Renal pelvis (tissue), 1 donor: ENCODE measurements at regions not wholly inside any gene's neighbourhood (a gene's known extent, or its start where the extent isn't known, plus 50 kb on each side); places are given as distances from the start of the nearest gene placed in this dataset.

Experiments
- DNase-seq: peaks from one replicate; pipeline ENCODE4 v3.0.0-alpha.2; 2013

DNA sequence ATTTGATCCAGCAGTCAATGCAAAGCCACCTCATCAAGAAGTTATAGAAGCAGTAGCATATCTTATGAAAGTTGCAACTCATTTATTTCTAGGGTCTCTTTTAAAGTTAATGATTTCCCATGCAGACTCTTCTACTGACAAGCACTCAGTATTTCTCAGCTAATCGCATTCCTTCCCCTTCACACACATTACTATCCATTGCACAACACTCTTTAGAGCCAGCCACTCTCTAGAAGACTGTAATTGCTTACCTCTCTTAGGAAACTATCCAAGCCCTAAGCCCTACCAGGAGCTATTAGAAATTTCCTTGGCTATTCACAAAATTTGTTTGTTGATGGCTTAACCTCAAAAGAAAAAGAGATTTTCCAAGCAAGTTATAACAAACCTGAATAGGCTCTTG lies 106.0 kb downstream of the ADAMTS1 start:
- DNase-seq: no peak

DNA sequence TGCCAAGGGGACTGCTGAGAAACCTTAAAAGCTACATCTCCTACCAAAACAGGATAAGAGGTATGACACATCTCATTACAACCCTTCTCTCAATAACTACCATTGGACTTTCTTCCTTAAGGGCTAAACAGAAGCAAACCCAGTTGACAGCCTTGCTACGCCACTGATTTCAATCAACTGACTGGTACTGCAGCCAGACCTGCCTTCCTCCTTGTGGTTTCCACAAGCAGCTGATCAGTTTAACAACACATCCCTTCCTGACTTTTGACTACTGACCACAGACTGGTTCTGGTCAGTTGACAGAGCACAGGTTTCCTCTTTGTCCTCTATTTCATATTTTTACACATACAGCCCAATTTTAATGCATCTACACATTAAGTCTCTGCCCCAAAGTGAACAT lies 108.8 kb downstream of the ADAMTS1 start:
- DNase-seq: no peak

DNA sequence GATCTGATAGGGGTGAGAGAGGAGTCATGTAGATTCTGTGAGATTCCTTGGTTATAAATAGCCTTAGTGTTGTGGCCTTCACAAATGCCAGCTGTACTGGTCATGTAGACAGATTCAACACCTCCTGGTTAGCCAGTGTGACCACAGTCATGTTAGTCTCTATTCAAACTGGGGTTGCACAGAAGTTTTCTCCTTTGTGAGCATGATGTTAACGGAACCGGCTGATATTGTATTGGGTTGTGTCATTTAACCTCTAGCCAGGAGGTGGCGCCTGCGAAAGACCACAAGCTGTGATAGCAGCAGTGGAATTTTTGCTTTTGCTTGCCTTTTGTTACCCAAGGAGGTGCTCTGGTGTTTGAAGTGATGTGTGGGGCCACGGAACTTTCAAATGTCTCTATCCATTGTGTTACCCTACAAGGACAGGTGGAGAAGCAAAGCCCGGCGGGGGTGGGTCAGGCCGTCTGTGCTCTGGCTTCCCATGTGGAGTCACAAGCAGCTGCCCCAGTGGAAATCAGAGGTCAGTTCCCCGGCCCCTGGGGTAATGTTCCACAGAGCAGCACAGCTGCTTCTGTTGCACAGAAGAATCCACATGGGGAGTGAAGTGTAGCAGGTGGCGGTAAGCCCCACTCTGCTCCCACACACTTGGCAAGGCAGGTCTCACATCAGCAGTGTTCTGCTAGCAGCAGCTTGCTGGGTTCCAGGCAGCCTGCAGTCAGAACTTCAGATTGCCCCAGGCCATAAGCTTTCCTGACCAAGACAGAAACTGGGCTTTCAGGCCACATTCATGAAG lies 112.6 kb downstream of the ADAMTS1 start:
- peak; percentile 36 for DNase-seq

DNA sequence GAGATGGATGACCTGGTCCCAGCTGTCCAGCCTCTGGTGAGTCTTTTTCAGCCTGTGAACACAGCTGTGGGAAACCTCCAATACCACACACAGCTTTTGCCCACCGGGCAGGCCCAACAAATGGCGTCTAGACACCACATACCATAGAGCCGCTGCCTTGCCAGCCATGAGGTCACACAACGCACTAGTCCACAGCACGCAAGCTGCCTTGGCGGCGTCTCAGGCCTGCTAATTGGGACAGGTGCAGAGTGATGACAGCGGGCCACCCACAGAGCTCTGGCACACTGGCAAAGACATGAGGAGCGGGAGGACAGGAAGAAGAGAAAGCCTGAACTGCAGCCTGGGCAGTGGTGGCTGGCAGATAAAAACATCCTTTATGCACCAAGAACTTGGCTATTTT lies 125.5 kb downstream of the ADAMTS1 start:
- no peak for DNase-seq

DNA sequence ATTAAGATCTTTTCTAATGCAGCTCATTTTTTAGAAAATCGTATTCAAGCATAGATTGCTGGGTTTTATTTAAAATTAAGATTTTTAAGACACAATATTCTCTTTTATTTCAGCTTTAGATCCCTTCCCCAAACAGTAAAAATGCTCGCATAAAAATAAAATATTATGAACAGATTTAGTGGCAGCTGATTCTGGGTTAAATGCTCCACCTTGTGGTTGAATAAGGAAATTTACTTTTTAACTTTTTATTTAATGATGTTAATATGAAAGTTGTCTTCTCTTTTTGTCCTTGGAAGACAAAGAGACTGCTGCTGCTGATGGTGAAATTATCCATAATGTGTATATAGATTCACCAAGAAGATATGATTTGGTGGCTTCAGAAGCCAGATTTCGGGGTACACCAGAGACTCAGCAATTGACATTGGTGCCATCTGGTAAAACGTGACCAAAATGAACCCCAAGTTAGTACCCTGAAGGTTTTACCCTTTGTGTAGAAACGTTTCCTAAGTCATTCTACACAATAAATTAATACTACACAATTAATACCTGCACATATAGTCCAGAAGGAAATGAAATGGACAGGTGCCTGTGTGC lies 128.0 kb downstream of the ADAMTS1 start:
- no peak for DNase-seq

DNA sequence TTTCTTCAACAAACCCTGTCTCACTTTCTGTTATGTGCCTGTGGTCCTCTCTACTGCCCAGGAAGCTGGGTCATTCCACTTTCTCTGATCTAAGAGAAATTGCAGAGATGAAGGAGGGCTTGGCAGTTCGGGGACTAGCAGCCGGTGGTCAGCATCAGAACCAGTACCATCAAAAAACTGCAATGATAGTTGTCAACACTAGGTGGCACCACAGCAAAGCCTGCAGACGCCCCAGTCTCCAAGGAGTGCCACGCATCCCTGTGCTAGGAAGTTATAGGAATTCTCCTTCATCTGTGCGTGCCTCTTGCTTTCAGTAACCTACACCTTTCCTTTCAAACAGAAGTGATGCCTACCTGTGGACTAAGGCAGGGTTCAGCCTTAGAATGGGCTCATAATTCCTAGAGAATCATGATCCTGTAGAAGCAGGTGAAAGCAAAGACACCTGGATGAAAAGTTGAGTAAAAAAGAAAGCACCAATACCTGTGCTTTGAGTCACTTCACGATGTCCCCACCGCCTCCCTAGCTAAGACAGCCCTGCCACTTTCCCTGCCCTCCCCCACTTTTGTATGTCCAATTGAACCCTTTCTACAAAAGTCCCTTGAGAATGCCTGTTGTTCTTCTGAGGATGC lies 129.2 kb downstream of the ADAMTS1 start:
- DNase-seq: peak; percentile 42

DNA sequence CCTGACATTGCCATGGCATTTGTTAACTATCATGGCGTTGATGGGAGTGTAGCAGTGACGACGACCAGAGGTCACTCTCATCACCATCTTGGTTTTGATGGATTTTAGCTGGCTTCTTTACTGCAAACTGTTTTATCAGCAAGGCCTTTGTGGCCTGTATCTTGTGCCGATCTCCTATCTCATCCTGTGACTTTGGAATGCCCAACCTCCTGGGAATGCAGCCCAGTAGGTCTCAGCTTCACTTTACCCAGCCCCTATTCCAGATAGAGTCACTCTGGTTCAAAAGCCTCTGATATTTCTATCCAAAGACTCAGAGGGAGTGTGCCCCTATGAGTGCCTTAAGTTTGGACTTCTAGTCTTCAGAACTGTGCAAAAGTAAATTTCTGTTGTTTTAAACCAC lies 130.1 kb downstream of the ADAMTS1 start:
- DNase-seq: no peak

DNA sequence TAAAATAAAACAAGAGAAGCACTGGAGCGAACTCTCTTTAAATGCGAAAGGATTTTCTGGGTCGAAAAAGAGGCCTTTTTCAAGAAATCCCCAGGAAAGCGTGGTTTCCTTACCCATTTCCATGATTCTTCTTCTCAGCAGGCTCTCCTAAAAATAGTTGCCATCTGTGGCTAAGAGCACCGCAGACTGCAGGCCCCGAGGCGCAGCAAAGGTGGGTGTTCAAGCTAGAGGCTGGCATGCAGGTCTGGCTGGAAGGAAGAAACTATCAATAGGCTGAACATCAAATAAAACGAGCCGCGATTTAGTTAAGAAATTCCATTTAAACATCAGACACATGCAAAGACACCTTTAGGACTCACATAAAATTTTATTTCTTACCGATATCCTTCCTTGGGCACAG lies 135.1 kb downstream of the ADAMTS1 start:
- no peak for DNase-seq

DNA sequence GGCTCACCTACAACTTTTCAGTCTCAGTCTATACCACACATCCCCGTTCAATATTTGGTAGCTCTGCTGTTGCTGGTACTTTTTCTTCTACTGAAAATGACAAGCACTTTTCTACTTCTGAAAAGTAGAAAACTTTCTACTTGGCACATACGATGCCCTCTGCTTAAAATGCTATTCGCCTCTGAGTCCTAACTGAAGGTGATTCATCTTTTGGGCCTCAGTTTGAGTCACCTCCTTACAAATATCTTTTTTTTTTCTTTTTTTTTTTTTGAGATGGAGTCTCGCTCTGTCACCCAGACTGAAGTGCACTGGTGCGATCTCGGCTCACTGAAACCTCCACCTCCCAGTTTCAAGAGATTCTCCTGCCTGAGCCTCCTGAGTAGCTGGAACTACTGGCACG lies 136.0 kb upstream of the CYYR1 start:
- no peak for DNase-seq

DNA sequence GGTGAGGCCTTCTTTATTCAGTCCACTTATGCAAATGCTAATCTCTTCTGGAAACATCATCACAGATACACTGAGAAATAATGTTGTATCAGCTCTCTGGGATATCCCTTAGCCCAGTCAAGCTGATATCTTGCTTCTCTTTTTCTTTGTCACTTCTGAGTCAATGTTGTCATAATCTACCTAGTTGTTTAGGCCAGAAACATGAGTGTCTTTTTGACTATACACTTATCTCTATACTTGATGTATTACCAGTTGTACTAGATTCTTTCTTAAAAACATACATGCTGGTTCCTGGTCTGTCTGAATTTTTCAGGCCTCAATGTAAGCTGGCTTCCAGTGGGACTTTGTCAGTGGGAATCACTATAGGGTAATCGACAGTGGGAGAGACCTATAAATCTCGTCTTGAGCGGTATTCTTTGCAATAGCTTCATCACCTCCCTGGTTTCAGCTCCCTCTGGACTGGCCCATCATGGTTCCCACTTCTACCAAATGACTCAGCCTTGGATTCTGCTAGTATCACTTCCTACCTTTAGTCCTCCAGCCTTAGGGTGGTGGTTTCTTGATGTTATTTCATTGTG lies 135.2 kb upstream of the CYYR1 start:
- no peak for DNase-seq

DNA sequence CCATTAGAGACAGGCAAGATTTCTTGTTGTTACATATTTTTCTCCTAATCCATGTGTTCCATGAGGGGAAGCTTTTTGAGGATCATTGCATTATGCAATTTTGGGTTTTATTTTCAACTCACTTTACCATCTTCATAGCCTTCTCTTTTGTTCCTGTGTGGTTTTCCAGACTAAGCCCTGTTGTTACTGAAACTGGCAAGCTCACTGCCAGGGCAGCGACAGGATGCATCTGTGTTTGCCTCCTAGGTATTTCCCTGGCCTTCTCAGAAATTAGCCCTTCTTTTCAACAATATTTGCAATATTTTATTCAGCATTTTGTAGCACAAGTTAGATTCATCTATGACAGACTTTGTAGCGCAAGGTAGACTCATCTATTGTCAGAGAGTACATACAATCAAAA lies 134.2 kb upstream of the CYYR1 start:
- DNase-seq: no peak

DNA sequence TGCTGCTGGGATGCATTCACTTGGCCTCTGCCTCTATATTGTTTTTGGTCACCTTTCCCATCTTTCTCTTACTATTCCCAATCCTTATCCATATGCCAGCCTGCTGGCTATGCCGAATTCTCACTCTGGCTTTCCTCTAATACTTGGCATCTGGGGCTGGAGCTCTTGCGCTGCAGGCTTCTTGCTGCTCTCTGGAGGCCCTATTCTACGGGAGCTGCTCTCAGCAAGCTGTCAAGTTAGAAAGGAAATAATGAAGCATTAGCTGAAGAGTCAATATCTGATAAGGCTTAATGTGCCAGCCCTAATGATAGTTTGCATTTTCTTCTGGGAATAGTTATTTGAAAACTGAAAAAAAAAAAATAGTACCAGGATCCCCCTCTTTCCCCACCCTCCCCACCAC lies 125.3 kb upstream of the CYYR1 start:
- no peak for DNase-seq

DNA sequence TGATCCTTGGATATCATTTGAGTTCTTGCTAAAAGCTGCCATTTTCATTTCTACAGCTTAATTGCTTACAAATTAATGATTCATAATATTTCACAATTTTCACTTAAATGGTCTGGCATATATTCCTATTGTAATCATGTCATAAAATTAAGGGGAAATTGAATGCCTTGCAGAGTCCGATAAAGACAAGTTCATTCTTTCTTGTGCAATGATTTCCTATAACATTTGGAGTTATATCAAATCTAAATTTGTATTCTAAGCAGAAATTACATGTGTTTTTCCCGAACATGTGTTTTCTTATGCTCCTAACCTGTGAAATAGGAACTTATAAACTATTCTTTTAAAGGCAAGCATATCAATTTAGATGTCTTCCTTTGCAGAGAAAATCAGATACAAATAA lies 118.3 kb upstream of the CYYR1 start:
- DNase-seq: no peak

DNA sequence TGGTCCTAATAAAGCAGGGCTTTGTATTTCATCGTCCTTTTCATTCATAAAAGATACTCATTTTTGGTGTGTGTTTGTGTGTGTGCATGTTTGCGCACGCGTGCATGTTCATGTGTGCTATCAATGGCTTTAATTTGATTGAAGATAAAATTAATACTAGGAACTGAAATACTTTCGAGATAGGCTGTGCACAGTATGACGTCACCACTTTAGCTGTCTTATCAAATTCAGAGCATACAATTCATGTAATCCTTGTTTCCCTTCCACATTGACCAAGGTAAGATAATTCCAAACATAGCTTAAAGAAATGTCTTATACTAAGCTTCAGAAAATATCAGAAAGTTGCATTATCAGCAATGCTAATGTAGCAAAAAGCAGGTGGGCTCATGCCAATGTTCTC lies 113.6 kb upstream of the CYYR1 start:
- DNase-seq: no peak

DNA sequence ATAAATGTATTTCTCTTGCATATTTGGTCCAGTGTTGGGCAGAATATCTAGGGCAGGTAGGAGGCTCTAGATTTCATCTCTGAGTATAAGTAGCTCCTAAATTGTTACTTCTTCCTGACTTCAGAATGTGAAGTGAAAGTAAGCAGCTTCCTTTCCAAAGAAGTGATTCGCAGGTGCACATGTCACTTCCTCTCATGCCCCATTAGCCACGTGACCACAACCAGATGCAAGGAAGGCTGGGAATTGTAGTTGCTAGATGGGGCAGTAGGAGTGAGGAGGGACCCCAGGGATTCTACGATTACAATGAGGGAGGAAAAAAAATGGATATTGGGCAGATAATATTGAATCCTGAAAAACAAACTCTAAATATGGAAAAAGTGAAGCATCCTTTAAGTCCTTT lies 113.2 kb upstream of the CYYR1 start:
- peak; percentile 4 for DNase-seq

DNA sequence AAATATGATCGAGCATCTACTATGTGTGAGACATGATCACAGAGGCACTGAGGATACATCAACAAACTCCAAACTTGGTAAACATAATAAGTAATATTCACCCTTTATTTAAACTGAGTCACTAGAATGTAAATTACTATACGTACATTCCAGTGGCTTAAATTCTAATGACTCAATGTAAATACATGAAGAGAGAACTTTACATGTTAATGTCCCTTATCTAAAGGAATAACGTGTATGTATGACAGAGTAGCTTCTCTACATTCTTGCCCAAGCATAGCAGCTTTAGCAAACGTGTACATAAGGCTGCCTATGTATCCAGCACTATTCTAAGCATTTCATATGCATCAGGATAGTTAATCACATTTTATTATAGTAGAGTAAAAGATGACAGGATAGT lies 111.8 kb upstream of the CYYR1 start:
- DNase-seq: no peak

DNA sequence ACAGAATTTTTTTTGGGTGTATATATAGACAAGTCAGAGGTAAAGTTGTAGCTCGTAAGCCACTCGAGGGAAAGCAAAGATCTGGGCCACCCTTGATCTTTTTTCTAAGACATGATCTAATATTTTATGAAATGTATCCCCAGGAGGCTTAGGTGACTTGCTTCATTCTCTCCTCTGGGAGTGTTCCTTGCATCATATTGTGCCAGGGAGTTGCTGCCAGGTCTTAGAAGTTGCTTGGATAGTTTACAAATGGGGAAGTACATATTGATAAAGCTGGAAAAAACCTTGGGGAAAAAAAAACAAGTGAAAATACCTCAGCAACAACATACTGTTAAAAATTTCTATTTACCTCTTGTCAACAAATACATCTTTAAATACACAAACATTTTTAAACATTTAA lies 110.9 kb upstream of the CYYR1 start:
- DNase-seq: no peak

DNA sequence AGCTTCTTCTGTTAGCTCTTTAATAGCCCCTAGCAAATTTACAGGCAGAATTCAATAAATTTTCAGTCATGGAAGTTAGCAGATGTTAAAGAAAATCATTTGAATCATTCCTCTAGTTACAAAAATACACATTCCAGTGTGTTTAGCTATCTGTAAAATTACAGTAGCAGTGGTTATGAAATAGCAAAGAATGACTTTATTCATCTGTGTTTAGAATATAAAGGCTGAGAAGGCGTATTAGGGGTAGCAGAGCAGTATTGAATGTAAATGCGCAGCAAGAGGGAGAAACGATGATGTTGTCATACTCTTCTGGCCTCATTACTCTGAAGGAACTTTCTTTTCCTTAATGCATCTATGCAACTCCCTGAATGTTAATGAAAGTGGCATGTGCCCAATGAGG lies 106.2 kb upstream of the CYYR1 start:
- no peak for DNase-seq

DNA sequence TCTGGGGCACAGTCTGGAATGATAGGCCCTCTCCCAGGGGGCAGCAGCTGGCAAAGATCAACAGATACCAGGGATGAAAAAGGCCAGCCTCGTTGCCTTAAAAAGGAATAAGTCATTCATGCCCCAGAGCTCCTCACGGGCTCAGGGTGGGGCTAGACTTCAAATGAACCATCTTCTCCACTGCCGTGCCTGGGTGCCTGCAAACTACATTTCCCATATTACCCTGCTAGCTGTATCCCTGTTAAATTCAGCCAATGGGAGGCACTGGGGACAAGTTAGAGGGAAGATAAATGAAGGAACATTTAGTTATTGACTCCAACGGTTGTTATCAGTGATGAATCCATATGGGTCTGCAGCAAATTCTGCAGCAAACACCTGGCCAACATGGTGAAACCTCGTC lies 101.2 kb upstream of the CYYR1 start:
- DNase-seq: no peak

DNA sequence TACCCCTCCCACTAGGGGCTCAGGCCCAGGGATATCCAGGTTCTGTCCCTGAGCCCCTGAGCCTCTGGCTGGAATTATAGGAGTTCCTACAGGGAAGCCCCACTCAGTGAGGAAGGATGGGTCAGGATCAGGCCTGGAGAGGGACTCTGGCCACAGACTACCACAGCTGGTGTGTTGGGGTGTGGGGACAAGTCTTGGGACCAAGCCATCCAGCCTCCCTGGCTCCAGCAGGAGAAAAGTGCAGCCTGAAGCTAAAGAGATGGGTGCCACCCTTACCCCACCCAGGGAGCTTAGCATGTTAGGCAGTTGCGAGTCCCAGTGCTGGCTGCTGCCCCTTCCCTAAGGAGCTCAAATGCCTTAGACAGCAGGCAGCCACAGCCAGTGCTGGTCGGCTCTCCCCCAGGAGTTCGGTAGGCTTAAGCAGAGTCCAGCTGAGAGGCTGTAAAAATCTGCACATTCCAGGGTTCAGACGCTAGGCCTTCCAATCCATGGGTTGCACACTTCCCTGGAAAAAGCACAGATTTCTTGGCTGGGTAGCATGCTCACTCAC lies 96.2 kb upstream of the CYYR1 start:
- no peak for DNase-seq

DNA sequence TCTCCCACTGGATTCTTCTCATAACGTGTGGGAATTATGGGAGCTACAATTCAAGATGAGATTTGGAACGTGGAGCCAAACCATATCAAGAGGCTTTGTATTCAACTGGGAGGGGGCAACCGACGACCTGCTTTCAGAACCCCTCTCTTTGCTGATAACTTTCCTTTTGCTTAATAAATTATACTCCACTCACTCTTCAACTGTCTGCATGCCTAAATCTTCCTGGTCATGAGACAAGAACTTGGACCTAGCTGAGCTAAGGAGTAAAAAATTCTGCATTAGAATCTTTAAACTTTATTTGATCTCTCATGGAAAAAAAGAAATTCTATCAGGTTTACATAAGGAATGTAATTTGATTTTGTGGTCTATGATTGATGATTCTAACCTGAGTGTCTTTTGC lies 86.7 kb upstream of the CYYR1 start:
- DNase-seq: no peak

DNA sequence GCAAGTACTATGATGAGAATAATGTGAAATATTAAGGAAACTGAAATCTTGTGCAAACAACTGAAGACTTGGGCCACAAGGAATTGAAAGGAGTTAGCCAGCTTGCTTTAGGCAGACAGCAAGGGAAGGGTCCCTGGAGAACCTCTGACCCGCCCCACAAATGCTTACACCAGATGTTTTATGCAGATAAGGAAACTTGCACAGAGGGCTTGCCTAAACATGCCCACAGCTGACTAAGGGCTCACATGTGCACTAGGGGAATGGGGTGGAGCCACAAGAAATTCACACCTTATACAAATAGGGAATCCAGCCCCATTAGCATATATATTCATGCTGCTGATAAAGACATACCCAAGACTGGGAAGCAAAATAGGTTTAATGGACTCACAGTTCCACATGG lies 86.1 kb upstream of the CYYR1 start:
- no peak for DNase-seq

DNA sequence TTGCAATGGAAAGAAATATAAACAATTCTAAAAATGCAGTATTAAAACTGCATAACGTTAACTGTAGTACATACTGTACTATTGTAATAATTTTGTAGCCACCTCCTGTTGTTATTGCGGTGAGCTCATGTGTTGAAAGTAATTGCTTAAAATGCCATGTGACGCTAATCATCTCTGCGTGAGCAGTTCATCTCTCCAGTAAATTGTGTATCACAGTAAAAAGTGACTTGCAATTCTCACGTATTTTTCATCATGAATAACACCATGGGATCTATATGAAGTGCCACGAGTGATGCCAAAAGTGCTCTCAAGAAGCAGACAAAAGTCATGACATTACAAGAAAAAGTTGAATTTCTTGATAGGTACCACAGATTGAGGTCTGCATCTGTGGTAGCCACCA lies 82.4 kb upstream of the CYYR1 start:
- DNase-seq: no peak
